PC-9 (cell line): ENCODE measurements at regions not wholly inside any gene's neighbourhood (a gene's known extent, or its start where the extent isn't known, plus 50 kb on each side); places are given as distances from the start of the nearest gene placed in this dataset.

ENCODE experiments used
- CTCF ChIP-seq: fragments of 200-600 bp; sonication (generic); conservative IDR thresholded peaks from 2 replicates; pipeline ENCODE4 v1.6.1; 2017; ENCODE audit warnings: mixed run types, antibody characterized with exemption, mild to moderate bottlenecking, moderate library complexity
- EZH2 ChIP-seq: fragments of 200-600 bp; sonication (generic); IDR thresholded peaks from 2 replicates; pipeline ENCODE4 v1.8.0; 2017; ENCODE audit warnings: antibody characterized with exemption, low read depth

- TF ChIP-seq CTCF, result no peak
- no peak for TF ChIP-seq EZH2
Measured at GRCh38 chr18:78807668-78808067, 171.9 kb upstream of the SALL3 start.
